Large intestine (tissue), 3 donors: ENCODE measurements at regions not wholly inside any gene's neighbourhood (a gene's known extent, or its start where the extent isn't known, plus 50 kb on each side); places are given as distances from the start of the nearest gene placed in this dataset.
A peak's percentile ranks its signal among the peaks of the same experiment; 100 is the strongest.

Experiments used
- DNase-seq, 2 donors: peaks; one replicate each; pipeline versions ENCODE4 v3.0.0 to v3.0.0-alpha.2; 2013
- H3K27ac ChIP-seq: one replicate; pipeline ENCODE4 v1.5.1; 2013; ENCODE audit warnings: low read length
- H3K27me3 ChIP-seq: 2 replicates; pipeline ENCODE4 v1.6.1; 2013; ENCODE audit warnings: low read length; ENCODE audit not compliant: control insufficient read depth, insufficient read depth
- H3K36me3 ChIP-seq: 2 replicates; pipeline ENCODE4 v1.6.1; 2013; ENCODE audit warnings: low read length; ENCODE audit not compliant: control insufficient read depth, insufficient read depth
- H3K4me1 ChIP-seq: one replicate; pipeline ENCODE4 v1.6.1; 2013; ENCODE audit warnings: low read length; ENCODE audit not compliant: control insufficient read depth, insufficient read depth
- H3K4me3 ChIP-seq: one replicate; pipeline ENCODE4 v1.5.1; 2013; ENCODE audit warnings: low read length
- H3K9me3 ChIP-seq: one replicate; pipeline ENCODE4 v1.6.1; 2013; ENCODE audit warnings: mild to moderate bottlenecking, low read depth, low read length, moderate library complexity; ENCODE audit not compliant: control insufficient read depth
- WGBS: methylation state at CpG from one replicate; pipeline ENCODE4 v1.1.5; 2013; ENCODE audit warnings: low lambda C conversion rate; ENCODE audit not compliant: insufficient coverage; 5-methylcytosine and 5-hydroxymethylcytosine counted together

DNA sequence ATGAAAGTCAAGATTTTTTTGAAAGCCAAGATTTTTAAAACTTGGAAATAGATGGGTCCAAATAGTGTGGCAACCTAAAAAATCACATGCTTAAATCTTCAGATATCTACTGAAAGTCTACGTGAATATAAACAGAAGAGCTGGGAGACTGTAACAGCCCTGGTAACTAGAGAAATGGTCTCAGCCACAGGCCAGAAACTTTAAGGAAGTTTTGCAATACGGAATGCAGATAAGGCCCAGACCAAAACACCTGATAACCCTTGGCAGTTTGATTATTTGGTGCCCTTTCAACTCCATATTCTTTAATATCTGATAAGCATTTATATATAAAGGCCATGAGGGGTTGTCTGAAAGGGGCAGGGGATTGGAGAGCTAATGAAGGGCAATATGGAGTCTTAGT is 537.3 kb upstream of the TGFBR2 start:
- no peak for DNase-seq
- Histone ChIP-seq H3K36me3 (no peaks in the 10 kb centered on the region), H3K27ac (no peak overlapping the region), H3K4me1 (no peaks in the 10 kb centered on the region), H3K4me3 (no peak overlapping the region), H3K27me3 (no peaks in the 10 kb centered on the region), H3K9me3 (no peaks in the 10 kb centered on the region)
- WGBS = no CpG with 5 or more reads among the region's 2 CpGs

DNA sequence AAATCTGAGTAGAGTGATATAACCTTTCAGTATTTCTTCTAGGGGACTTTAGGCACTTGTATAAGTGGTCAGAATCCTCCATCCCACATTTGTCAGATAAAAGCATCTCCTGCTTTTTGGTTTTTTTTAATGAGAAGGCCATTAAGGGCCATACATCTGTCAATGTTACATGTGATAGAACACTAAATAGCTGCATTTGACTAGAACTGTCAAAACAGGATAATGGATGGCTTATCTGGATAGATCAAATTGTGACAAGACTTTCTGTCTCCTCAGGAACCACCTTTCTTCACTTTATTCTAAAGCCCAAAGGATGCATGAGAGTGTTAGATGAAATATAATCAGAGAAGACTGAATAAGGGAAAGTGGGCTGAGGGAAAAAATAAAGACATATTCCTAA is 533.4 kb upstream of the TGFBR2 start:
- H3K4me3 ChIP-seq = no peak overlapping the region
- H3K36me3 ChIP-seq = no peaks in the 10 kb centered on the region
- DNase-seq = no peak
- no peaks in the 10 kb centered on the region for H3K27me3 ChIP-seq
- H3K27ac ChIP-seq = no peak overlapping the region
- no peaks in the 10 kb centered on the region for H3K9me3 ChIP-seq
- H3K4me1 ChIP-seq = no peaks in the 10 kb centered on the region

DNA sequence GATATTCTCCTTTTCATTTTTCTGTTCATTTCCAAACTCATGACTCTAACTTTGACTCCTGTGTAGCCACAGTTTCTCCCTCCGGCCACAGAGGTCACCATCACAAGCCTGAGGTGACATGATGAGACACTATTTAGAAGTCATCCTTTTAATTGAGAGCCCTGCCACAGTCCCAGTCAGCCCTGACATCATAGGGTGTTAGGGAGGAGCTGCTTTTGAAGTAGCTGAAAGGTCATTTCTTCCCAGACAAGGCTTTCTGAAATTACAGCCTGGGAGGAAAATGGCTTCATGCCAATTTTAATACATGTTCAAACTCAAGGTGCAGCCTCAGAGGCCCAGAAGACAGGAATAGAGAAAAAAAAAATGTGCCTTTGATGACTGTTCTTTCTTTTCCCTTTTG is 532.8 kb upstream of the TGFBR2 start:
- no CpG with 5 or more reads among the region's 1 CpG for WGBS
- H3K9me3 ChIP-seq = no peaks in the 10 kb centered on the region
- no peaks in the 10 kb centered on the region for H3K36me3 ChIP-seq
- no peak overlapping the region for H3K4me3 ChIP-seq
- no peaks in the 10 kb centered on the region for H3K27me3 ChIP-seq
- no peak overlapping the region for H3K27ac ChIP-seq
- DNase-seq = peak; percentile 43 to 79
- no peaks in the 10 kb centered on the region for H3K4me1 ChIP-seq

DNA sequence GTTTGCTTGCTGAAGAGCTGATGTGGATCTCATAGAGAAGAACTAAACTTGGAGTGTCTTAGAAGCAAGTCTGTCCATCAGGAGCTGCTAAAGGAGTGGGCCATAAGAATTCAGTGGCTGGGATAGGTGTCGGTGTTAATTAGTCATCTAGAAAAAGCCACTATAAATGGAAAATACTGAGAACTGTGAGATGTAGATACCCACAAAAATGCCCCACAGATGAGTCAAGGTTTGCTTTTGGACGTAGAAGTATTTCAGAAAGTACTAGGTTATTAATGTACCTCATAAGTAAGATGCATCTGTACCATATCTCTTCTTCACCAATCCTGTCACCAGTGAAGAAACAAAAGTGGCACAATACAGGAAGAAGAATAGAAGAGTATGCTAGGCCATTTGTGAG is 530.9 kb upstream of the TGFBR2 start:
- Histone ChIP-seq H3K4me1 (no peaks in the 10 kb centered on the region), H3K27ac (no peak overlapping the region), H3K36me3 (no peaks in the 10 kb centered on the region), H3K9me3 (no peaks in the 10 kb centered on the region), H3K27me3 (no peaks in the 10 kb centered on the region), H3K4me3 (no peak overlapping the region)
- WGBS = no CpG with 5 or more reads among the region's 2 CpGs
- DNase-seq = no peak

DNA sequence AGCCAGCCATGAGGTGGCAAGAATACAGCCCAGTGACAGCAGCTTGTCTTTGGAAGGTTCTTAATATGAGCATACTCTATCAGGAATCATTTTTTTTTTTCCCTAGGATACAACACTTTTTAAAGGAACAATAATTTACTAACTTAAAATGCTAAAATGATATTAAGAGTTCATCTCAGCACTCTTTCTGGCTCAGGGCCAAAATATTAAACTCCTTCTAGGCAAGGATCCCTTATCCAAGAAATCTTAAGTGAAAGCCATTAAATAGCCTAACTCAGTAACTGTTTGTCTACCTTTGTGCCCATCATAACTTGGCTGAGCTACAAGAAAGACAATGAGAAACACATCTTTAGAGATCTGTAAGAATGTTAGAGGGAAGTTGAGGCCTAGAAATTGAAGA is 529.5 kb upstream of the TGFBR2 start:
- H3K27ac ChIP-seq = no peak overlapping the region
- no peak for DNase-seq
- no peaks in the 10 kb centered on the region for H3K36me3 ChIP-seq
- H3K4me1 ChIP-seq = no peaks in the 10 kb centered on the region
- no peaks in the 10 kb centered on the region for H3K9me3 ChIP-seq
- H3K27me3 ChIP-seq = no peaks in the 10 kb centered on the region
- H3K4me3 ChIP-seq = no peak overlapping the region

DNA sequence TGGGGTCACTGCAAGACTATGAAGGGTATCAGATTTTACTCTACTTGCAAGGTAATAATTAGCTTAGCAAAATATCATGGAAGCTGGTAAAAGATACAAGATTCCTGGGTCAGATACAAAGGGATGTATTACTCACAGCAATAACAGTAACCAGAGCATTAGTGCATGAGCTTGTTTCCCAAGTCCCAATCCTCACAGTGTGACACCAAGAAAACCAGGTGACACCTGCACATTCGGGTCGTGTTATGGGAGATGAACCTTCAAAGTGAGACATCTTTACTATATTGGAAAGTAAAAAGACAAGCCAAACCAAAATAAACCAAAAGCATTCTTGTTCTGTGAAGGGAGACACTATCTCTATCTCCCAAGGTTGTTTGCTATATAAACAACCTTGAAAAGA is 528.7 kb upstream of the TGFBR2 start:
- peaks cover 5% of the 10 kb centered on the region for H3K4me1 ChIP-seq
- 73% methylated on average over 2 of the region's 2 CpGs for WGBS
- no peak overlapping the region for H3K27ac ChIP-seq
- H3K9me3 ChIP-seq = no peaks in the 10 kb centered on the region
- DNase-seq = no peak
- H3K36me3 ChIP-seq = no peaks in the 10 kb centered on the region
- no peaks in the 10 kb centered on the region for H3K27me3 ChIP-seq
- H3K4me3 ChIP-seq = no peak overlapping the region

DNA sequence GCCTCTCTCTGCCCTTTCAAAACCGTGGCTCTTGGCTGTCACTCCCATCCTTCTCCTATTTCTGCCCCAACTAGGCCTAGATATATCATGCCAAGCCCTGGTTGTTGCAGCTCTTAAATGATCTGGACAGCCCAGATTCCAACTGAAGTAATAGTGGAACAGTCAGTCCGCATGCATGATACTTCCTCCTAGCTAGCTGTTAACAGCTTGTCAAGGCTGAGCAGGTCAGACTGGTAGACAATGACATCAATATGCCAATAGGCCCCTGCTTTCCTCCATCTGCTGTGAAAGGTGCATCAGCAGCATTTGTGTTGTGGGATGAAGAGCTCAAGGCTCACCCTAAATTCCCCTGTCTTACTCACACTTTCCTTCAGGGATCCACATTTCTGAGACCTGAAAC is 527.7 kb upstream of the TGFBR2 start:
- no peak overlapping the region for H3K4me3 ChIP-seq
- H3K4me1 ChIP-seq = peaks cover 5% of the 10 kb centered on the region
- H3K9me3 ChIP-seq = no peaks in the 10 kb centered on the region
- H3K36me3 ChIP-seq = no peaks in the 10 kb centered on the region
- no peak overlapping the region for H3K27ac ChIP-seq
- DNase-seq = peak in 1 of 2 donors; percentile 46
- WGBS = 70% methylated on average over 1 of the region's 2 CpGs
- no peaks in the 10 kb centered on the region for H3K27me3 ChIP-seq

DNA sequence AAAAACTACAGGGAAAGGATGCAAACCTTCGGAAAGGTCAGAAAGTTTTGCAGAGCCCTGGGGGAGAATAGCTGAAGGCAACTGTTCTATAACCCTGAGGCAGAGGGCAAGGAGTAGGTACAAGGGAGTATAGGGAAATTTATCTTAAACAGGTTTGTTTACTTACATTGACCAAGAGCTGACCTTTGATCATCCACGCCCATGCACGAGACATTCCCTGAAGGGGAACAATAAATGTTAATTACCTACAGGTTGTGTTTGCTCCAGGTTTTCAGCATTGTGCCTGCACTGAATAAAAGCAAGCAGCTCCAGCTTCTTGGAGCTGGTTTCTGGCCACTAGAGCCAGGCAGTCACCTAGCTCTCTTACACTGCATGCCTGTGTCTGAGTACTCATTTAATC is 524.5 kb upstream of the TGFBR2 start:
- 17% methylated on average over 1 of the region's 3 CpGs for WGBS
- H3K27ac ChIP-seq = peak overlapping the region; percentile 68

DNA sequence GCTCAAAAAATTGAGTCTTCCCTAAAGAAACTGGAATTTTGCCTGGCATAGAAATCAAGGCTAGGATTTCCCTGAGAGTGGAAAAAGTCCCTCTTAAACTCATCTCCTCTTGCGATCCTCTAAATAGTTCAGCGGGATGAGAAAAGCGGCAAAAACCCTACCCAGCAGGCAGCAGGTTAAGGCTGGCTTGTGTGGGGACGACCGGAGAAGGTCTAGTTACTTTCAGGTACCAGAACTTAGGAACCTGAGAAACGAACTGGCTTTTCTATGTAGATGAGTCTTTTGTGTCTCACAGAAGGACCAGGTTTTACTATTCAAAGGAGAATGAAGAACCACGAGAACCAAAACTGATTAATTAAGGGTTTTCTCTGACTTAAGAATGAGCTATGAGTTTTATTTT is 523.7 kb upstream of the TGFBR2 start:
- WGBS = 93% methylated on average over 2 of the region's 7 CpGs
- Histone ChIP-seq H3K9me3 (no peaks in the 10 kb centered on the region), H3K4me3 (no peak overlapping the region), H3K27ac (peak overlapping the region; percentile 68), H3K4me1 (peaks cover 11% of the 10 kb centered on the region), H3K27me3 (no peaks in the 10 kb centered on the region), H3K36me3 (no peaks in the 10 kb centered on the region)
- no peak for DNase-seq

More for the DNA sequence above, 524.5 kb upstream of the TGFBR2 start:
- H3K4me1 ChIP-seq = peaks cover 11% of the 10 kb centered on the region
- H3K36me3 ChIP-seq = no peaks in the 10 kb centered on the region
- H3K4me3 ChIP-seq = no peak overlapping the region
- no peaks in the 10 kb centered on the region for H3K9me3 ChIP-seq
- H3K27me3 ChIP-seq = no peaks in the 10 kb centered on the region
- DNase-seq = peak; percentile 90 to 96

DNA sequence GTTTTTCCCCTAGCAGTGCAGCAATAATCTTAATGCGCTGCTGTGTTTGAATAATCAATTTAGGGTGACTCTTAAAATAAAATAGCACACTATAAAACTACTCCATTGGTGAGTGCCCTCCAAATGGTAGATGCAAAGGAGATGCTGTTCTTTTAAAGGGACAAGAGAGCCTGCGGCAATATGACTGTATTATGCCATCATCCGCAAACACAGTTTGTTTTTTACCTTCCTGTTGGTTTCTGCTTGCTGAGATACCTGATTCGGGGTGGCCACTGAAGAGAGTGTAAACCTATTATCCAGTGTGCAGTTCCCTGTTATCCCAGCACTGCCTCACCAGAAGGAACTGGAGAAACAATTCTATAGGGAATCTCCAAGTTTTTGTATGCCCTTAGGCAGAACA is 523.1 kb upstream of the TGFBR2 start:
- WGBS = no CpG with 5 or more reads among the region's 4 CpGs

DNA sequence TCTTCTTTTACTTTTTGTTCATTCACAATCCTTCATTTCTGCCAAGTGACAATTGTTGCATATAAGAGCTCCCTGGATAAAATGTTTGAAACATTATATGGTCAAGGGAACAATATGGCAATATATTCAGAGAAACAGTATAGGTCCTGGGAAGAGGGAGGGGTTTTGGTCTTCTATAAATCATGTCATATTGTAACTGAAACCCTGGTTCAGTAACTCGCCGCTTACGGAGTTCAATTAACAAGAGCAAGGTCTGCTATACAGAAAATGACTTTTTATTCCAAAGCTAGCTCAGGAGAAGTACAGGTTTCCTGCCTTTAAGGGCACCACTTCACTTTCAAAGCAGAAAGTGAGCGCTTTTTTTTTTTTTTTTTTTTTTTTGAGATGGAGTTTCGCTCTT is 522.1 kb upstream of the TGFBR2 start:
- Histone ChIP-seq H3K9me3 (no peaks in the 10 kb centered on the region), H3K36me3 (no peaks in the 10 kb centered on the region), H3K27me3 (no peaks in the 10 kb centered on the region), H3K4me3 (no peak overlapping the region), H3K4me1 (peaks cover 11% of the 10 kb centered on the region), H3K27ac (peak overlapping the region; percentile 34)
- no peak for DNase-seq
- 89% methylated on average over 3 of the region's 5 CpGs for WGBS

More for the DNA sequence above, 523.1 kb upstream of the TGFBR2 start:
- Histone ChIP-seq H3K4me1 (peaks cover 11% of the 10 kb centered on the region), H3K27ac (peak overlapping the region; percentile 68), H3K27me3 (no peaks in the 10 kb centered on the region), H3K36me3 (no peaks in the 10 kb centered on the region), H3K4me3 (no peak overlapping the region), H3K9me3 (no peaks in the 10 kb centered on the region)
- DNase-seq = no peak
